ENCODE measurements at regions not wholly inside any gene's neighbourhood (a gene's known extent, or its start where the extent isn't known, plus 50 kb on each side); places are given as distances from the start of the nearest gene placed in this dataset.

DNA sequence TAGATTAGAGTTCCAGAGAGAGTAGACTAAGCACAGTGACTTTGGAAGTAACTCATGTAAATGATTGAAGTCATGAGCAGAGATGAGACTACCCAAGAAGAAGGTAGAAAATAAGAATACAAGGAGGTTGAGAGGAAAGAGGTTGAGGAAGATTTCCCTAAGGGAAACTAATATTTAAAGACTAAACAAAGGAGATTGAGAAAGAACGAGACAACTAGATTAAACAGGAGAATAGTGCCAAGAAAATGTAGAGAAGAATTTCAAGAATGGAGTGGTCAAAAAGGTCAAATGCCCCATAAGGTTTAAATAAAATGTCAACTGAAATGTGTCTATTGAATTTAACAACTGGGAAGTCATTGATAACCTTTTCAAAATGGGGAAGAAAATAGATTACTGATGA, 59.0 kb downstream of the RPS29 start:
- Mint-ChIP-seq H3K27me3 (no peaks in the 10 kb centered on the region), H3K4me1 (no peaks in the 10 kb centered on the region), H3K36me3 (no peaks in the 10 kb centered on the region), H3K4me3 (no peak overlapping the region), H3K9me3 (no peaks in the 10 kb centered on the region), H3K27ac (no peak overlapping the region)
- DNase-seq: no peak

DNA sequence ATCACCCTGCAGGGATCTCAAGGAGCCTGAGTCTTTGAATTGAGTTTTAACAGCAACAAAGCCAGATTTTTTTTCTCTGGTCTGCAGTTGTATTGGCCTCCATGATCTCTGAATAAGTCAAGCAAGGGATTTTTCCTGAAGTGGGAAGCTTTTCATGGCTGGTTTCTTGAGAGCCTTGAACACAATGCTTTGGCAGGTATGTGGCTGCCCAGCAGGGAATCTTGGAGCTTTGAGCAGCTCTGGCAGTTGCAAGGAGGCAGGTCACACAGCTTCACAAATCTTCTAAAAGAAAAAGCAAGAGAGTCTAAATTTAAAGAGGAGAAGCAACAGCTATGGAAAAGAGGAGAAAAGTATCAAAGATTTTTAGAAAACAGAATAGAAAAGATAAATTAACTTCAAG, 60.1 kb downstream of the RPS29 start:
- Mint-ChIP-seq H3K36me3 (no peaks in the 10 kb centered on the region), H3K27me3 (no peaks in the 10 kb centered on the region), H3K4me1 (no peaks in the 10 kb centered on the region), H3K9me3 (no peaks in the 10 kb centered on the region), H3K27ac (no peak overlapping the region), H3K4me3 (no peak overlapping the region)
- no peak for DNase-seq

GRCh38 chr14:49516286-49516685, 69.9 kb downstream of the RPS29 start:
- H3K4me1 Mint-ChIP-seq: no peaks in the 10 kb centered on the region
- H3K4me3 Mint-ChIP-seq: no peak overlapping the region
- H3K27me3 Mint-ChIP-seq: no peaks in the 10 kb centered on the region
- no peaks in the 10 kb centered on the region for H3K9me3 Mint-ChIP-seq
- no peak overlapping the region for H3K27ac Mint-ChIP-seq
- H3K36me3 Mint-ChIP-seq: no peaks in the 10 kb centered on the region
- DNase-seq: no peak

DNA sequence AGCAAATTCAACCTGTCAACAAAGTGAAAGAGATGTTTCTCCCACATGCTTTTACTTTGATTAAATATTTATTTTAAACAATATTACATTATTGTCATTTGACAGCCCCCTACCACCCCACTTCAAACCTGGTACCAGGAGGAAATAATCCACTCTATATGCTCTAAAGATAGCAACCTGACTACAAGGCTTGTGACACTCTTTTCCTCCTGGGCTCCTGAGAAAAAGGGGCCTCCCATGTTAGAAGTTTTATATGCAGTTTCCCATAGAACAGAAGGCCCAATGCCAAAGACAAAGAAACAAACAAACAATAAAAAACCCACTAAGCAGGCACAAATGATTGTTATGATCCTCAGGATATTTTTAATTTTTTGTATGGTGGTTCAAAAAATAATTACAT, 73.6 kb downstream of the RPS29 start:
- H3K27me3 Mint-ChIP-seq: no peaks in the 10 kb centered on the region
- H3K4me1 Mint-ChIP-seq: no peaks in the 10 kb centered on the region
- H3K4me3 Mint-ChIP-seq: no peak overlapping the region
- no peak overlapping the region for H3K27ac Mint-ChIP-seq
- no peak for DNase-seq
- H3K9me3 Mint-ChIP-seq: peaks cover 2% of the 10 kb centered on the region
- no peaks in the 10 kb centered on the region for H3K36me3 Mint-ChIP-seq

DNA sequence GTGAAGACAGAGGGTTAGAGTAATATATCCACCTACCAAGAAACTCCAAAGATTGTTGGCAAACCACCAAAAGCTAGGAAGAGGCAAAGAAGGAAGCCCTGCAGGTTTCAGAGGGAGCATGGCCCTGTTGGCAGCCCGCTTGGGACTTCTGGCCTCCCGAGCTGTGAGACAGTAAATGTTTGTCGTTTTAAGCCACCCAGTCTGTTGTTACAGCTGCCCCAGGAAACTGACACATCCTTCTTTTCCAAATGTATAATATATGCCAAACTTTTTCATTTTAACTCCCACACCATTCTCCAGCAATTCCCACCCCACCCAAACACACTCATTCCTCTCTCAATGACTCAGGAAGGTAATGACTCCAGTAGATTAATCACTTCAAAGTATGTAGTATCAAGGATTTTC, 74.0 kb downstream of the RPS29 start:
- H3K36me3 Mint-ChIP-seq: no peaks in the 10 kb centered on the region

GRCh38 chr14:49508124-49508523, 78.1 kb downstream of the RPS29 start:
- Mint-ChIP-seq H3K36me3 (no peaks in the 10 kb centered on the region), H3K27ac (no peak overlapping the region), H3K9me3 (peaks cover 2% of the 10 kb centered on the region), H3K4me1 (no peaks in the 10 kb centered on the region), H3K4me3 (no peak overlapping the region), H3K27me3 (no peaks in the 10 kb centered on the region)
- no peak for DNase-seq

More for the DNA sequence above, 74.0 kb downstream of the RPS29 start:
- H3K9me3 Mint-ChIP-seq: peaks cover 2% of the 10 kb centered on the region
- no peak overlapping the region for H3K4me3 Mint-ChIP-seq
- no peaks in the 10 kb centered on the region for H3K27me3 Mint-ChIP-seq
- no peak overlapping the region for H3K27ac Mint-ChIP-seq
- H3K4me1 Mint-ChIP-seq: no peaks in the 10 kb centered on the region
- DNase-seq: no peak

DNA sequence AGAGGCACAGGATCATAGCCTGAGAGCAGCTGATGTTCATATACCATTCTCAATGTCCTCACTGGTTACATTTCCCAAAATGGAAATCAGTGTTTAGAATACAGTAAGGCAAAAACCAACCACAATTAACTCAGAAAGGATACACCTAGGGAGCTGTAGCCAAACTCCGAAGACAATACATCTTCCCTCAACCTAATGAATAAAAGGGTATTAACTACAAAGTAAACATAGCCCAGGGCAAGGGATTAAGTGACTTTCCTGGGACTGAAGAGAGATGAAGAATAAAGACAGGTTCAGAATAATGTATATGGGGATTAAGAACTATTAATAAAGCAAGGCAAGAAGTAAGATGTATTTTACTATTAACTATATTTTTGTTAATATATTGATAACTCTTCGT, 79.5 kb downstream of the RPS29 start:
- Mint-ChIP-seq H3K9me3 (peaks cover 2% of the 10 kb centered on the region), H3K27me3 (no peaks in the 10 kb centered on the region), H3K4me3 (no peak overlapping the region), H3K4me1 (no peaks in the 10 kb centered on the region), H3K36me3 (no peaks in the 10 kb centered on the region), H3K27ac (no peak overlapping the region)
- no peak for DNase-seq

- Mint-ChIP-seq H3K9me3 (peaks cover 2% of the 10 kb centered on the region), H3K27ac (no peak overlapping the region), H3K4me1 (no peaks in the 10 kb centered on the region), H3K36me3 (no peaks in the 10 kb centered on the region), H3K27me3 (peaks cover 4% of the 10 kb centered on the region), H3K4me3 (no peak overlapping the region)
- no peak for DNase-seq
Observed at GRCh38 chr14:49505041-49505766, 81.0 kb downstream of the RPS29 start.

DNA sequence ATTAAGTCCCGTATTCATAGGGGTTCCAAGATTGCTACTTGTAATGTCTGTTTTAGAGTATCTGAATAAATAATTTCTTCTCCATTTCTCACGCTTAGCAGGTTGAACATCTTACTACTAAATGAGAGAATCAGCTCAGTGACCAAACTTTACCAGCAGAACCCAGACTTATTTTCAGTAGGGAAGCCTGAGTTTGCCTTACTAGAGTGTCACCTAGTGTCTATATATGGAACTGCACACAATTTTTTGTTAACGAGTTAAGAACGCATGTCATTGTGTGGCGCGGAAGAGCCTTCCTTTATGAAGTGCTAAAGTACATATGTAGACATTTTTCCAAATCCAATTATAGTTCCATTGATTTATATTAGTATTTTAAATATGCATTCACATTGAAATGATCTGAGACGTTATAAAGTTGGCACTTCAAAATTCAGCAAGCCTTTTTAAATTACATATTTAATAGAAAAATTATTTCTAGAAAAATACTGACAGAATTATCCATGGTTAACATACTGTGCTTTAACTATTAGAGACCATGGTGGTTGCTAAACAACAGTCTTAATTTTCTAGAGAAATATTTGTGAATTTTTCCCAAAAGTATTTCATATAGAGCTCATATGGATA, 88.3 kb downstream of the RPS29 start:
- no peak for DNase-seq
- Mint-ChIP-seq H3K27ac (no peak overlapping the region), H3K36me3 (no peaks in the 10 kb centered on the region), H3K4me3 (no peak overlapping the region), H3K4me1 (no peaks in the 10 kb centered on the region), H3K27me3 (peaks cover 7% of the 10 kb centered on the region), H3K9me3 (no peaks in the 10 kb centered on the region)

GRCh38 chr14:49497267-49497666, 88.9 kb downstream of the RPS29 start:
- Mint-ChIP-seq H3K9me3 (no peaks in the 10 kb centered on the region), H3K27me3 (peaks cover 7% of the 10 kb centered on the region), H3K4me3 (no peak overlapping the region), H3K4me1 (no peaks in the 10 kb centered on the region), H3K36me3 (no peaks in the 10 kb centered on the region), H3K27ac (no peak overlapping the region)
- DNase-seq: no peak

GRCh38 chr14:49494836-49495235, 91.3 kb downstream of the RPS29 start:
- Mint-ChIP-seq H3K36me3 (no peaks in the 10 kb centered on the region), H3K27me3 (peaks cover 3% of the 10 kb centered on the region), H3K9me3 (no peaks in the 10 kb centered on the region), H3K27ac (no peak overlapping the region), H3K4me1 (no peaks in the 10 kb centered on the region), H3K4me3 (no peak overlapping the region)
- no peak for DNase-seq

- no peak for DNase-seq
- peaks cover 3% of the 10 kb centered on the region for H3K27me3 Mint-ChIP-seq
- H3K27ac Mint-ChIP-seq: no peak overlapping the region
Observed at GRCh38 chr14:49493557-49493956, 92.6 kb downstream of the RPS29 start.

GRCh38 chr14:49492151-49492550, 94.0 kb downstream of the RPS29 start:
- no peak overlapping the region for H3K27ac Mint-ChIP-seq
- peaks cover 1% of the 10 kb centered on the region for H3K9me3 Mint-ChIP-seq
- H3K4me1 Mint-ChIP-seq: no peaks in the 10 kb centered on the region
- DNase-seq: no peak
- no peaks in the 10 kb centered on the region for H3K36me3 Mint-ChIP-seq
- H3K27me3 Mint-ChIP-seq: peaks cover 3% of the 10 kb centered on the region
- H3K4me3 Mint-ChIP-seq: no peak overlapping the region

More at GRCh38 chr14:49493557-49493956, 92.6 kb downstream of the RPS29 start:
- no peaks in the 10 kb centered on the region for H3K4me1 Mint-ChIP-seq
- no peaks in the 10 kb centered on the region for H3K9me3 Mint-ChIP-seq
- H3K4me3 Mint-ChIP-seq: no peak overlapping the region
- no peaks in the 10 kb centered on the region for H3K36me3 Mint-ChIP-seq

DNA sequence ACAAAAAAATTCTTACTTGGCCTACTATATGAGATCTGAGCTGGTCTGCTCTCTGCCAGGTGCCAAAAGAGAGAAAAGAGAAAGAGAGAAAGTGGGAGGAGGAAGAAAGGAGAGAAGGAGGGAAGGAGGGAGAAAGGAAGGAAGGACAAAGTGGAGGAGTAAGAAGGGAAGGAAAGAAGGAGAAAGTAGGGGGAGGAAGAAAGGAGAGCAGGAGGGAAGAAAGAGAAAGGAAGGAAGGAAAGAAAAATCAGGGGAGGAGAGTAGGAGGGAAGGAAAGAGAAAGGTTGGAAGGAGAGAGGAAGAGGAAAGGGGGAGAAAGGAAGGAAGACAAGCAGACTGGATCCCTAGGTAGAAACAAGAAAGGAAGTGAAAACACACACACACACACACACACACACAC, 96.8 kb downstream of the RPS29 start:
- Mint-ChIP-seq H3K27me3 (peaks cover 3% of the 10 kb centered on the region), H3K4me3 (no peak overlapping the region), H3K9me3 (peaks cover 1% of the 10 kb centered on the region), H3K36me3 (no peaks in the 10 kb centered on the region), H3K4me1 (no peaks in the 10 kb centered on the region), H3K27ac (no peak overlapping the region)
- DNase-seq: no peak

DNA sequence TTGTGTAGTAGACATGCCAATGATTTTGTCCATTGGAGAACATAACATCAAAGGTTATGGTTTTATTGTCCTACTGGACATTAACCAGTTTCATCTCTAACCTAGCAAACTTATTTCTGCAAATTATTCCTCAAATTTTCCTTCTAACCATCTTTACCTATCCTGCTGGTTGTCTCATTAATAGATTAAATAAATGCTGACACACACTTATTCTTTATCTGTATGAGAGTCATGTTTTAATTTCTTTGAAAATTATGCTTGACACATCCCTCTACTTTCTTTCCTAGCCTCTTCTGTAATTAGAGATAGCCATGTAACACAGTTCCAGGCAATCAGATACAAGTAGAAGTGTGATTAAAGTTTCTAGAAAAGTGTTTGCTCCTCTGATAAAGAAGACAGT, 98.9 kb downstream of the RPS29 start:
- DNase-seq: no peak
- no peak overlapping the region for H3K27ac Mint-ChIP-seq
- no peak overlapping the region for H3K4me3 Mint-ChIP-seq
- H3K9me3 Mint-ChIP-seq: peaks cover 1% of the 10 kb centered on the region
- no peaks in the 10 kb centered on the region for H3K27me3 Mint-ChIP-seq
- H3K36me3 Mint-ChIP-seq: no peaks in the 10 kb centered on the region
- H3K4me1 Mint-ChIP-seq: peaks cover 8% of the 10 kb centered on the region

DNA sequence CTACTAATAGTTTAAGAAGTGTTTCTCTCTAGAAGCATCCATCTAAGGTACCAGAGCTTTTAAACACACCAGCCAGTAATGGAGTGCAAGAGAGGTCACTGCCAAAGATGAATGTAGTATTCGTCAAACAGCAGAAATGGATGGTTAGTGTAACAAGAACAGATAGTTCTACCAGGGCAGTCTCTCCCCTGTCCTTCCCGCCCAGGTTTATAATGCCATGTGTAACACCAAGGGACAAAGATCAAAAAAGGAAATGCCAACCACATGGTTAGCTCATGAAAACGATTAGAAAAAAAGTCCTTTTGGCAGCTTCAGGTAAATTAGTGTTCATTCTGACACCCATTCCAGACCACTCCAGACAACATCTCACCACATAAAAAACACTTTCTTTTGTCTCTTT, 100.9 kb downstream of the RPS29 start:
- no peak overlapping the region for H3K4me3 Mint-ChIP-seq
- no peak overlapping the region for H3K27ac Mint-ChIP-seq
- peaks cover 1% of the 10 kb centered on the region for H3K9me3 Mint-ChIP-seq
- no peaks in the 10 kb centered on the region for H3K36me3 Mint-ChIP-seq
- no peak for DNase-seq
- H3K4me1 Mint-ChIP-seq: peaks cover 8% of the 10 kb centered on the region
- H3K27me3 Mint-ChIP-seq: no peaks in the 10 kb centered on the region

Measured in activated naive CD8-positive, alpha-beta T cell treated with anti-CD3 and anti-CD28 coated beads for 36 hours (primary cell).